Smooth muscle cell (in vitro differentiated cells): ENCODE measurements at regions not wholly inside any gene's neighbourhood (a gene's known extent, or its start where the extent isn't known, plus 50 kb on each side); places are given as distances from the start of the nearest gene placed in this dataset.
A peak's percentile ranks its signal among the peaks of the same experiment; 100 is the strongest.

Experiments used
- DNase-seq: peaks from one replicate; lab custom pipeline; 2025; ENCODE audit not compliant: unreplicated experiment; lab: John Stamatoyannopoulos, UW
- H2AFZ ChIP-seq: fragments of 200-600 bp; sonication (generic); 2 replicates; pipeline ENCODE4 v1.6.0; 2016; ENCODE audit warnings: antibody characterized with exemption, low read depth, mild to moderate bottlenecking
- H3F3A ChIP-seq: fragments of 200-600 bp; sonication (generic); 2 replicates; pipeline ENCODE4 v1.6.0; 2017; ENCODE audit warnings: antibody characterized with exemption, low read depth
- H3K27ac ChIP-seq: fragments of 200-600 bp; sonication (generic); 2 replicates; pipeline ENCODE4 v1.5.1; 2016; ENCODE audit warnings: low read depth, mild to moderate bottlenecking
- H3K27me3 ChIP-seq: fragments of 200-600 bp; sonication (generic); 2 replicates; pipeline ENCODE4 v1.6.1; 2016; ENCODE audit warnings: low read depth, mild to moderate bottlenecking
- H3K36me3 ChIP-seq: fragments of 200-600 bp; sonication (generic); 2 replicates; pipeline ENCODE4 v1.5.1; 2016; ENCODE audit warnings: low read depth
- H3K4me1 ChIP-seq: fragments of 200-600 bp; sonication (generic); 2 replicates; pipeline ENCODE4 v1.5.1; 2016; ENCODE audit warnings: low read depth
- H3K4me2 ChIP-seq: fragments of 200-600 bp; sonication (generic); 2 replicates; pipeline ENCODE4 v1.6.0; 2016; ENCODE audit warnings: mild to moderate bottlenecking
- H3K4me3 ChIP-seq: fragments of 200-600 bp; sonication (generic); 2 replicates; pipeline ENCODE4 v1.5.1; 2016; ENCODE audit warnings: mild to moderate bottlenecking
- H3K79me2 ChIP-seq: fragments of 200-600 bp; sonication (generic); 2 replicates; pipeline ENCODE4 v1.6.0; 2016; ENCODE audit warnings: low read depth, mild to moderate bottlenecking
- H3K9ac ChIP-seq: fragments of 200-600 bp; sonication (generic); 2 replicates; pipeline ENCODE4 v1.6.0; 2016; ENCODE audit warnings: low read depth
- H3K9me3 ChIP-seq: fragments of 200-600 bp; sonication (generic); replicated peaks from 2 replicates; pipeline ENCODE4 v1.5.1; 2016; ENCODE audit warnings: low read depth
- H4K20me1 ChIP-seq: fragments of 200-600 bp; sonication (generic); 2 replicates; pipeline ENCODE4 v1.6.0; 2016; ENCODE audit warnings: low read depth
- WGBS: methylation state at CpG from one replicate; pipeline ENCODE4 v1.1.7; 2016; ENCODE audit warnings: low lambda C conversion rate; 5-methylcytosine and 5-hydroxymethylcytosine counted together
- TF ChIP-seq, protein P1 (sequence below): fragments of 200-600 bp; sonication (generic); IDR thresholded peaks from 2 replicates; pipeline ENCODE4 v1.5.1; 2017; ENCODE audit warnings: borderline replicate concordance, mild to moderate bottlenecking, antibody characterized with exemption; ENCODE audit not compliant: insufficient read depth, poor library complexity, severe bottlenecking

DNA sequence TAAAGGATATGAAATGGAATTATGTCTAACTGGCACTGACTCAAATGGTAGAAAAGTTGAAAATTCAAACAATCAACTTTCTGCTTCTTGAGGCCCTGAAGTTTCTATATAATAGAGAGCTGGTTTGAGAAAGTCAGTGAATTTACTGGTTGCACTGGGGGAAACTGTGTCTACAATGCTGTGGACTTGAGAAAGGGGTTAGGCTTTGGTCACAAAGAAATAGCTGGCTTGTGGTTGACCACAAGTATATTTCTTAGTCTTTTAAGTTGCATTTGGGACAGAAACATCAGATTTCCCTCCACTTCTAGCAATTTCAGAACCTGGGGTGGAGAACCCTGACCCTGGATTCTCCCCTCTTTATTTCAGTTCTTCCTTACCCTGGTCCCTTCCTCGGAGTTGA, 192.6 kb upstream of the ACTBL2 start:
- no peak overlapping the region for H3K9ac ChIP-seq
- no peak for DNase-seq
- H3K27ac ChIP-seq = no peak overlapping the region
- no peaks in the 10 kb centered on the region for H3K9me3 ChIP-seq
- peaks cover 3% of the 10 kb centered on the region for H3K4me1 ChIP-seq
- H3K79me2 ChIP-seq = no peaks in the 10 kb centered on the region
- H3K4me2 ChIP-seq = peak overlapping the region; percentile 25
- TF ChIP-seq, protein P1, sequence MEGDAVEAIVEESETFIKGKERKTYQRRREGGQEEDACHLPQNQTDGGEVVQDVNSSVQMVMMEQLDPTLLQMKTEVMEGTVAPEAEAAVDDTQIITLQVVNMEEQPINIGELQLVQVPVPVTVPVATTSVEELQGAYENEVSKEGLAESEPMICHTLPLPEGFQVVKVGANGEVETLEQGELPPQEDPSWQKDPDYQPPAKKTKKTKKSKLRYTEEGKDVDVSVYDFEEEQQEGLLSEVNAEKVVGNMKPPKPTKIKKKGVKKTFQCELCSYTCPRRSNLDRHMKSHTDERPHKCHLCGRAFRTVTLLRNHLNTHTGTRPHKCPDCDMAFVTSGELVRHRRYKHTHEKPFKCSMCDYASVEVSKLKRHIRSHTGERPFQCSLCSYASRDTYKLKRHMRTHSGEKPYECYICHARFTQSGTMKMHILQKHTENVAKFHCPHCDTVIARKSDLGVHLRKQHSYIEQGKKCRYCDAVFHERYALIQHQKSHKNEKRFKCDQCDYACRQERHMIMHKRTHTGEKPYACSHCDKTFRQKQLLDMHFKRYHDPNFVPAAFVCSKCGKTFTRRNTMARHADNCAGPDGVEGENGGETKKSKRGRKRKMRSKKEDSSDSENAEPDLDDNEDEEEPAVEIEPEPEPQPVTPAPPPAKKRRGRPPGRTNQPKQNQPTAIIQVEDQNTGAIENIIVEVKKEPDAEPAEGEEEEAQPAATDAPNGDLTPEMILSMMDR = no peak
- no peaks in the 10 kb centered on the region for H3K27me3 ChIP-seq
- H3K4me3 ChIP-seq = no peak overlapping the region
- H2AFZ ChIP-seq = no peak overlapping the region
- 89% methylated on average over 1 of the region's 1 CpG for WGBS
- no peaks in the 10 kb centered on the region for H4K20me1 ChIP-seq
- no peaks in the 10 kb centered on the region for H3F3A ChIP-seq
- no peaks in the 10 kb centered on the region for H3K36me3 ChIP-seq

DNA sequence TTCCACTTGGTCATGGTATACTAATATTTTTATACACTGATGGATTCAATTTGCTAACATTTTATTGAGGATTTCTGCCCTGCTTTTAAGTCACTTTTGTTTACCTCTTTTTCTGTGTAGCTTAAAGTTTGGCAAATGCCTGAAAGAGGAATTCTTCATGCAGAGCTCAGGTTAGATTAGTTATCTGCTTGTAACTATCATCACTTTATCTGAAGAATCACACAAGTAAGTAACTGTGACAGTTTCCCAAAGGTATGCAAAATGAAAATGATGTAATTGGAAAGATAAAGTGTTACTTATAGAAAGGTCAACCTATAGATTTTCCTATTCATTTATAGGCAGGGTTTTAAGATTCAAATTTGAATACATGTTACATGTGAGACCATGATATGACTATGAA, 188.8 kb upstream of the ACTBL2 start:
- Histone ChIP-seq H4K20me1 (no peaks in the 10 kb centered on the region), H3K79me2 (no peaks in the 10 kb centered on the region), H3K4me1 (peaks cover 3% of the 10 kb centered on the region), H2AFZ (no peak overlapping the region), H3K9ac (no peak overlapping the region), H3K9me3 (no peaks in the 10 kb centered on the region), H3K4me2 (no peak overlapping the region), H3K27me3 (no peaks in the 10 kb centered on the region), H3F3A (no peaks in the 10 kb centered on the region), H3K36me3 (no peaks in the 10 kb centered on the region), H3K27ac (no peak overlapping the region), H3K4me3 (no peak overlapping the region)
- DNase-seq = no peak
- TF ChIP-seq, protein P1 = no peak

DNA sequence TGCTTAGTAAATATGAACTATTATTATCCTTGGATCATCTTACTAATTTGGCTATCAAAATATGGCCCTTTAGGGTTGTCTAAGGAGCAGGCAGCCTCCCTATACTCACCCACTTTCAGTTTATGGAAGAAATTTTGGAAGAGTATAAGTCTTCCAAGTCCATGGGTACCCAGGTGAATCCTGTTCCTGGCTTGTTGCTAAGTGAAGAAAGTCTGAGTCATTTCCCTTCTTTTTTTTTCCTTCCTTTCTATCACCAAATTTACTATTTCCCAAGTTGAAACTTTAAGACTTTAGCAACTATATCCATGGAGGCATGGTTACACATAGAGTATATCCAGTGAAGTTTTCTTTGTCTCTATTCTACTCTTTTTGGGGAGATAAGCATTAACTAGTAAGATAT, 184.0 kb upstream of the ACTBL2 start:
- H3K9me3 ChIP-seq = no peaks in the 10 kb centered on the region
- H3K4me1 ChIP-seq = no peaks in the 10 kb centered on the region
- H3K4me3 ChIP-seq = no peak overlapping the region
- H4K20me1 ChIP-seq = no peaks in the 10 kb centered on the region
- H2AFZ ChIP-seq = no peak overlapping the region
- no peak for DNase-seq
- TF ChIP-seq, protein P1 = no peak
- no peaks in the 10 kb centered on the region for H3F3A ChIP-seq
- H3K9ac ChIP-seq = no peak overlapping the region
- no peak overlapping the region for H3K27ac ChIP-seq
- H3K27me3 ChIP-seq = no peaks in the 10 kb centered on the region
- no peaks in the 10 kb centered on the region for H3K36me3 ChIP-seq
- H3K79me2 ChIP-seq = no peaks in the 10 kb centered on the region
- H3K4me2 ChIP-seq = no peak overlapping the region

DNA sequence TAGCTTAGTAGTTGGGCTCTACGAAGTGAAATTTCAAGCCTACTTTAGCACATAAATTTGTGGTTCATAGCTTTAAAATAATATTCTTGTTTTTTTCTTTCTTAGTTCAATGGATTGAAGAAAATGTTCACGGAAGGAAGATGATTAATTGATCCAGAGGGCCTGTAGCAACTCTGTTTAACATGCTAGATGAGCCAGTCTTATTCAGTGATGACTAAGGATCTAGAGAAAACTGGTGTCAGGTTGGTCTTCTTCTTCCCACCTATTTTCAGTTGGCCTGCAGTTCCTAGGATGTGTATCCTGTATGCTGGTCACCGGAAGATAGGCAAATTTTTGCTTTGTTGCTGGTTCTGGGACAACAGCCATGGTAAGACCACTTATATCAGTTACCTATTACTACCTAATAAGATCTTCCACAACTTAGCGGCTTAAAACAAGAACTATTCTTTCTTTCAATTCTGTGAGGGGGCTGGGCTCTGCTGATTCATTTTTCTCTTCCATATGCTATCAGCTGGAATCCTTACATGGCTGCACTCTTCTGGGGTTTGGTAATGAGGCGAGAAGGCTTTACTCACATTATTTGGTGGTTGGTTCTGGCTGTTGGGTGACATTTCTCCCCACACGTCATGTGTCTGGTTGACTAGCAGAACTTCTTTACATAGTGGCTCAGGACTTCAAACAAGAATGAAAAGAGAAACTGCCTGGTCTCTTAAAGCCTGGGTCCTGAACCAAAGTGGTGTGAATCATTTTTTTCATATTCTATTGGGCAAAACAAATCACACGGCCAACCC, 182.7 kb upstream of the ACTBL2 start:
- Histone ChIP-seq H3F3A (no peaks in the 10 kb centered on the region), H3K79me2 (no peaks in the 10 kb centered on the region), H2AFZ (no peak overlapping the region), H3K4me2 (no peak overlapping the region), H3K4me3 (no peak overlapping the region), H4K20me1 (no peaks in the 10 kb centered on the region), H3K36me3 (no peaks in the 10 kb centered on the region), H3K27ac (no peak overlapping the region), H3K4me1 (no peaks in the 10 kb centered on the region), H3K9ac (no peak overlapping the region), H3K27me3 (no peaks in the 10 kb centered on the region), H3K9me3 (no peaks in the 10 kb centered on the region)
- 96% methylated on average over 7 of the region's 7 CpGs for WGBS
- TF ChIP-seq, protein P1 = no peak
- DNase-seq = no peak
